Activated CD4-positive, CD25-positive, alpha-beta regulatory T cell treated with anti-CD3 and anti-CD28 coated beads, Interleukin-2, amount 50 U/mL, for 16 hours (primary cell): ENCODE measurements at regions not wholly inside any gene's neighbourhood (a gene's known extent, or its start where the extent isn't known, plus 50 kb on each side); places are given as distances from the start of the nearest gene placed in this dataset.
"Not testable (repeated sequence)": the region's sequence is repeated elsewhere in the genome, so short reads cannot be mapped to it uniquely, and the experiment has no call there.

Experiments used
- DNase-seq: peaks from one replicate; pipeline ENCODE4 v3.0.0-alpha.2; 2020; ENCODE audit warnings: low read depth, low spot score

GRCh38 chr7:131961054-131961680, 404.7 kb upstream of the PODXL start:
- DNase-seq: no peak

- DNase-seq: no peak
Observed at GRCh38 chr7:131959106-131959812, 402.8 kb upstream of the PODXL start.

- DNase-seq: no peak
Observed at GRCh38 chr7:131957338-131958020, 401.1 kb upstream of the PODXL start.

GRCh38 chr7:131956864-131957263, 400.4 kb upstream of the PODXL start:
- no peak for DNase-seq

GRCh38 chr7:131955679-131956078, 399.3 kb upstream of the PODXL start:
- no peak for DNase-seq

GRCh38 chr7:131953184-131953583, 396.8 kb upstream of the PODXL start:
- no peak for DNase-seq

- no peak for DNase-seq
Observed at GRCh38 chr7:131952365-131952764, 395.9 kb upstream of the PODXL start.

- no peak for DNase-seq
Observed at GRCh38 chr7:131950758-131951157, 394.3 kb upstream of the PODXL start.

GRCh38 chr7:131949659-131950058, 393.2 kb upstream of the PODXL start:
- no peak for DNase-seq

GRCh38 chr7:131948434-131949053, 392.1 kb upstream of the PODXL start:
- DNase-seq: no peak

- no peak for DNase-seq
Observed at GRCh38 chr7:131947661-131948060, 391.2 kb upstream of the PODXL start.

- DNase-seq: no peak
Observed at GRCh38 chr7:131945957-131946544, 389.6 kb upstream of the PODXL start.

- DNase-seq: no peak
Observed at GRCh38 chr7:131945313-131945911, 389.0 kb upstream of the PODXL start.

GRCh38 chr7:131944556-131945069, 388.2 kb upstream of the PODXL start:
- no peak for DNase-seq

GRCh38 chr7:131943646-131944045, 387.2 kb upstream of the PODXL start:
- DNase-seq: no peak

- DNase-seq: no peak
Observed at GRCh38 chr7:131943211-131943610, 386.8 kb upstream of the PODXL start.

- no peak for DNase-seq
Observed at GRCh38 chr7:131942287-131943150, 386.1 kb upstream of the PODXL start.

GRCh38 chr7:131941291-131941690, 384.9 kb upstream of the PODXL start:
- no peak for DNase-seq

GRCh38 chr7:131940621-131941165, 384.3 kb upstream of the PODXL start:
- no peak for DNase-seq

GRCh38 chr7:131938788-131939187, 382.4 kb upstream of the PODXL start:
- DNase-seq: not testable (repeated sequence)
